MCF 10A (cell line): ENCODE measurements at regions not wholly inside any gene's neighbourhood (a gene's known extent, or its start where the extent isn't known, plus 50 kb on each side); places are given as distances from the start of the nearest gene placed in this dataset.

Experiments
- BruUV-seq: library from RNA; stranded (reverse); fragments of 400-500 nt; replicated peaks from 2 replicates; lab custom pipeline; 2021; lab: Mats Ljungman, UMichigan
- CTCF ChIA-PET: fragments of 300-600 bp; sonication (Branson Sonifier 250); formaldehyde crosslinking; extraction: SDS; loops from one replicate; lab custom pipeline; 2021; ENCODE audit warnings: antibody characterized with exemption, inconsistent platforms; lab: Yijun Ruan, JAX
- POLR2A ChIA-PET: fragments of 300-600, 350-650 bp; sonication (Branson Sonifier 250); formaldehyde crosslinking; extraction: SDS; loops from one replicate; lab custom pipeline; 2020; ENCODE audit warnings: antibody characterized with exemption, inconsistent platforms; lab: Yijun Ruan, JAX
- DNase-seq: peaks from one replicate; pipeline ENCODE4 v3.0.0-alpha.2; 2018; ENCODE audit not compliant: unreplicated experiment
- H3K27ac Mint-ChIP-seq: one replicate; pipeline ENCODE4 v1.8.0; 2022; ENCODE audit warnings: mild to moderate bottlenecking, low read depth, mixed read lengths; ENCODE audit not compliant: unreplicated experiment
- H3K27me3 Mint-ChIP-seq: one replicate; pipeline ENCODE4 v1.8.0; 2022; ENCODE audit warnings: mixed read lengths; ENCODE audit not compliant: insufficient read depth, unreplicated experiment
- H3K36me3 Mint-ChIP-seq: one replicate; pipeline ENCODE4 v1.8.0; 2022; ENCODE audit warnings: mild to moderate bottlenecking, moderate library complexity, mixed read lengths; ENCODE audit not compliant: insufficient read depth, unreplicated experiment
- H3K4me1 Mint-ChIP-seq: one replicate; pipeline ENCODE4 v1.8.0; 2022; ENCODE audit warnings: mixed read lengths; ENCODE audit not compliant: insufficient read depth, unreplicated experiment
- H3K4me3 Mint-ChIP-seq: one replicate; pipeline ENCODE4 v1.8.0; 2022; ENCODE audit warnings: mild to moderate bottlenecking, moderate library complexity, mixed read lengths; ENCODE audit not compliant: unreplicated experiment
- H3K9me3 Mint-ChIP-seq: one replicate; pipeline ENCODE4 v1.8.0; 2022; ENCODE audit warnings: mixed read lengths; ENCODE audit not compliant: unreplicated experiment
- intact Hi-C: fragments of 100-400 bp; cut with micrococcal nuclease; formaldehyde crosslinking; loops from 2 replicates; pipeline ENCODE4 v1.14.1; 2022
- TF ChIP-seq, protein P1 (sequence below): fragments of 200-600 bp; IDR thresholded peaks from one replicate; pipeline ENCODE4 v1.8.0; 2022; ENCODE audit warnings: antibody characterized with exemption, mild to moderate bottlenecking; ENCODE audit not compliant: unreplicated experiment

DNA sequence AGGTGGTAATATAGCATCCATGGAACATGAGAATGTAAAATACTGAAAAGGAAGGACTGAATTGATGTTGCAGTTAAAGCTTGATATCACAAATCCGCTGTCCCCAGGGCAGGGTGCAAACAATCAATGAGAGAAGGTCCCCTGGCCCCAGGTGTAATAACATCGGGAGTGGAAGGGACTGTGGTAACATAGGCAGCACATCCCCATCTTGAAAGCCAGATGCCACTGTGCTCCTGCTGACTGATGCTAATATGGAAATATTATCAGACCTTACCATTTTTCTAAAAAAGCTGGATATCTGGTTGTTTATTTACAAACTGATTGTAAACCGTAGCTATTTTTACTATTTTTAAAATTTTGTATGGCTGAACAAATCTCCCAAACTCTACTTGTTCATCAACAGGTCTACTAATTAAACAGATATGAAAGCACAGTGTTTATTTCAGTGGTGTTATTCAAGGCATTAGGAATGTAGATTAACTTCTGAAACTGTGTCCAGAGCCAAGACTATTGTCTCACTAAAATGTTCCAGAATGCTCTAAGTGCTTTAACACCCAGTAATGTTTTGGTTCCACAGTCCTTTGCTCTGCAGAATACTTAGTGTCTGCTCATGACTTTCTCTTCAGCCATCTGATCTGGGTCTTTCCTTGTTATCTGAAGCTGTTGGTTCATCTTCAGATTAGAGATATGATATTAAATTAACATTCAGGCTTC is 386.0 kb upstream of the RARB start:
- ChIA-PET POLR2A (interaction anchor here (1.3 kb wide), 1 partner anchor 10 kb away, joined by 3 read pairs; no protein-coding TSS in a partner anchor), CTCF (interaction anchor here (0.6 to 1.9 kb wide), 5 partner anchors 8 to 676 kb away, joined by 3 to 5 read pairs (median 3); no protein-coding TSS in a partner anchor)
- Mint-ChIP-seq H3K27ac (no peak overlapping the region), H3K9me3 (no peaks in the 10 kb centered on the region), H3K27me3 (no peaks in the 10 kb centered on the region), H3K36me3 (no peaks in the 10 kb centered on the region), H3K4me3 (no peak overlapping the region), H3K4me1 (no peaks in the 10 kb centered on the region)
- intact Hi-C loops = no loop called here
- BruUV-seq = no TSS peak
- no peak for DNase-seq
- TF ChIP-seq, protein P1, sequence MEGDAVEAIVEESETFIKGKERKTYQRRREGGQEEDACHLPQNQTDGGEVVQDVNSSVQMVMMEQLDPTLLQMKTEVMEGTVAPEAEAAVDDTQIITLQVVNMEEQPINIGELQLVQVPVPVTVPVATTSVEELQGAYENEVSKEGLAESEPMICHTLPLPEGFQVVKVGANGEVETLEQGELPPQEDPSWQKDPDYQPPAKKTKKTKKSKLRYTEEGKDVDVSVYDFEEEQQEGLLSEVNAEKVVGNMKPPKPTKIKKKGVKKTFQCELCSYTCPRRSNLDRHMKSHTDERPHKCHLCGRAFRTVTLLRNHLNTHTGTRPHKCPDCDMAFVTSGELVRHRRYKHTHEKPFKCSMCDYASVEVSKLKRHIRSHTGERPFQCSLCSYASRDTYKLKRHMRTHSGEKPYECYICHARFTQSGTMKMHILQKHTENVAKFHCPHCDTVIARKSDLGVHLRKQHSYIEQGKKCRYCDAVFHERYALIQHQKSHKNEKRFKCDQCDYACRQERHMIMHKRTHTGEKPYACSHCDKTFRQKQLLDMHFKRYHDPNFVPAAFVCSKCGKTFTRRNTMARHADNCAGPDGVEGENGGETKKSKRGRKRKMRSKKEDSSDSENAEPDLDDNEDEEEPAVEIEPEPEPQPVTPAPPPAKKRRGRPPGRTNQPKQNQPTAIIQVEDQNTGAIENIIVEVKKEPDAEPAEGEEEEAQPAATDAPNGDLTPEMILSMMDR = no peak

DNA sequence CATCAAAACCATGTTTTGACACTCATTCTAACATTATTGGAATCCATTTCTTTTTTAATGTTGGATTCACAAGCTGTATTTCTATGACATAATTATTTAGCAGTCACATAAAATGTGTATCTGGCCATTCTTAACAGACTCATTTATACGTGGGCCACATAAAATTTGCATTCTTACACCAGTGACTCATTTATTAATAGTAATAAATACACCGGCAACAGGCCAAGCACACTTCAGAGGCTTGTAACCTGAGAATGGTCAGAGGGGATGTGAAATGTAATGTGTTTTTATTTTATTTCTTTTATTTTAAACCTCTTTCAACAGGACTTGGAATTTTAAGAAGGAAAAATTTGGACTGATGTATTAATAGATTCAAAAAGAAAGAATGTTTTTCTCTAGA is 384.9 kb upstream of the RARB start:
- BruUV-seq = no TSS peak
- Mint-ChIP-seq H3K4me1 (no peaks in the 10 kb centered on the region), H3K36me3 (no peaks in the 10 kb centered on the region), H3K4me3 (no peak overlapping the region), H3K27me3 (no peaks in the 10 kb centered on the region), H3K27ac (no peak overlapping the region), H3K9me3 (no peaks in the 10 kb centered on the region)
- ChIA-PET POLR2A (interaction anchor here (1.3 kb wide), 1 partner anchor 9 kb away, joined by 3 read pairs; no protein-coding TSS in a partner anchor), CTCF (interaction anchor here (0.6 to 1.9 kb wide), 4 partner anchors 9 to 22 kb away, joined by 3 to 5 read pairs (median 4); no protein-coding TSS in a partner anchor)
- TF ChIP-seq, protein P1 = no peak
- no peak for DNase-seq
- intact Hi-C loops = no loop called here

DNA sequence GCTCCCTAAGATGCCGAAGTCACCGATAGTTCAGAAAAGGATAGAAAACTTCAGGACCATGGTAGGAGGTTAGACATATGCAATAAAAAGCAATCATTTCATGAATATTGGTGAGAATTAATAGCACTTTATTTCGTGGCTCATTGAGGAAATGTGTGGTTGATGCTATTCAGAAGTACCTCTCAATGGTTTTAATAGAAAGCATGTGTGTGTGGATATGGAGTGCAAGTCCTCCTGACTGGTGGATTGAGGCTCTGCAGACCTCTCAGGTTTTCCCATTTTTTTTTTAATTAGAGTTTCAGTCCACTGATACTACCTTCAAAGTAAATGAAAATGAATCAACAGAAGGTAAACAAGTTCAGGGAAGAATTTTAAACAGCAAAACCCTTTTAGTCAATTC is 384.3 kb upstream of the RARB start:
- BruUV-seq = no TSS peak
- no peak for DNase-seq
- Mint-ChIP-seq H3K9me3 (no peaks in the 10 kb centered on the region), H3K27me3 (no peaks in the 10 kb centered on the region), H3K4me1 (no peaks in the 10 kb centered on the region), H3K36me3 (no peaks in the 10 kb centered on the region), H3K4me3 (no peak overlapping the region), H3K27ac (no peak overlapping the region)
- intact Hi-C loops = no loop called here
- TF ChIP-seq, protein P1 = no peak
- POLR2A ChIA-PET = interaction anchor here (1.3 kb wide), 1 partner anchor 8 kb away, joined by 3 read pairs; no protein-coding TSS in a partner anchor
- CTCF ChIA-PET = no interaction called here

DNA sequence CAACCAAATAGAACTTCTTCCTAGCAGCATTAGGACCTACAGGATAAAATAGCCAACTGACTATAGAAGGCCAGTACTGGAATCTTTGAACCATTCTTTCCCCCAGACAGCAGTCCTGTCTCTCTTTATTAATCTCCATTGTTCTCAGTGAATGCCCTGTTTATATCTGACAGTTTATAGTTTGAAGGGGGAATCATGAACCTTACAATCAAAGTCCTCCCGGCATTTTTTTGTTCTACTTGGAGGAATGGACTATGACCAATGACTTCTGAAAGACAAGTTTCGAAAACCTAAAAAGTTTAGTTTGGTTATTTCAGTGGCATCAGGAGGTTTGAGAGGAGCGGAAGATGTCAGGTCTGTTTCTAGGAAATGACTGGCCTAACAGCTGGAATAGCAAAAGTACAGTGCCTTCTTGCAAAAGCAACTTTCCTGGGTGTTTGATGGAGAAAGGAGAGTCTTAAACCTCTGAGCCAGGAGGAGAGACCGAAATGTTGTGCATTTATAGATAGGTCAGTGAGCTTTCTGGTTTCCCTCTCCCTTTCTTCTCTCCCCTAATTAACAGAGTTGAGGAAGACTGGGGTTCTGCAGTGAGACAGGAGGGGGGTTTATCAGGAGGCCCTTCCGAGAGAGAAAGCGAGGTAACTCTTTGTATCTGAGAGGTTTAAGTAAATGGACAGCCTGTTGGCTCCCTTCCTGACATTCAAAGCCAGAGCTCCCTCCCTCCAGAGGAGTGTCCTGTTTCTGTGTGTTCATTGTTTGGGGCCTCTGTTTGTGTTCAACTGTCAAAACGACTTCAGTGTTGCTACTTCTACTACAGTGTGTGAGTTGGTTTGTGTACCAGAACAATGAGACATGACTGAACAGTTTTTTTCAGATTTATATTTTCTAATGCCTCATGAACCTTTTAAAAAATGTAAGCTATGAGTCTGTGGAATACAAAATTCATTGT is 383.0 kb upstream of the RARB start:
- Mint-ChIP-seq H3K9me3 (no peaks in the 10 kb centered on the region), H3K4me1 (no peaks in the 10 kb centered on the region), H3K36me3 (no peaks in the 10 kb centered on the region), H3K27ac (no peak overlapping the region), H3K27me3 (no peaks in the 10 kb centered on the region), H3K4me3 (no peak overlapping the region)
- no peak for DNase-seq
- ChIA-PET POLR2A (no interaction called here), CTCF (interaction anchor here (0.7 to 1.0 kb wide), 4 partner anchors 37 to 549 kb away, joined by 3 to 4 read pairs (median 3); no protein-coding TSS in a partner anchor)
- TF ChIP-seq, protein P1 = no peak
- no TSS peak for BruUV-seq
- intact Hi-C loops = no loop called here
